HG02763 (cell line): ENCODE measurements at regions not wholly inside any gene's neighbourhood (a gene's known extent, or its start where the extent isn't known, plus 50 kb on each side); places are given as distances from the start of the nearest gene placed in this dataset.

Experiments used
- ATAC-seq: cut with Tn5 transposase; IDR thresholded peaks from one replicate; pipeline ENCODE4 v1.9.1; 2021; ENCODE audit warnings: mild to moderate bottlenecking, moderate library complexity; ENCODE audit not compliant: unreplicated experiment

- no peak for ATAC-seq
These were observed 338.7 kb downstream of the CDH2 start for GRCh38 chr18:27838225-27838624.

- ATAC-seq, result no peak
These were observed 350.8 kb downstream of the CDH2 start for GRCh38 chr18:27826101-27826500.

- no peak for ATAC-seq
These were observed 351.2 kb downstream of the CDH2 start for GRCh38 chr18:27825689-27826088.

GRCh38 chr18:27824841-27825681, 351.9 kb downstream of the CDH2 start:
- ATAC-seq, result no peak

- ATAC-seq, result no peak
These were observed 352.7 kb downstream of the CDH2 start for GRCh38 chr18:27824275-27824674.

GRCh38 chr18:27823053-27823452, 353.9 kb downstream of the CDH2 start:
- ATAC-seq, result no peak

GRCh38 chr18:27808683-27809082, 368.2 kb downstream of the CDH2 start:
- ATAC-seq, result no peak

GRCh38 chr18:27803957-27804356, 373.0 kb downstream of the CDH2 start:
- ATAC-seq, result no peak

GRCh38 chr18:27797484-27797883, 379.4 kb downstream of the CDH2 start:
- ATAC-seq, result no peak

- no peak for ATAC-seq
These were observed 382.6 kb downstream of the CDH2 start for GRCh38 chr18:27794181-27794926.

GRCh38 chr18:27793013-27793785, 383.7 kb downstream of the CDH2 start:
- ATAC-seq, result no peak

- ATAC-seq, result no peak
These were observed 387.5 kb downstream of the CDH2 start for GRCh38 chr18:27789406-27789805.

- no peak for ATAC-seq
These were observed 389.4 kb downstream of the CDH2 start for GRCh38 chr18:27787547-27787946.

- no peak for ATAC-seq
These were observed 391.0 kb downstream of the CDH2 start for GRCh38 chr18:27785815-27786471.

- ATAC-seq, result no peak
These were observed 396.7 kb downstream of the CDH2 start for GRCh38 chr18:27780061-27780745.

GRCh38 chr18:27778925-27779324, 398.0 kb downstream of the CDH2 start:
- no peak for ATAC-seq

GRCh38 chr18:27778441-27778840, 398.5 kb downstream of the CDH2 start:
- no peak for ATAC-seq

- no peak for ATAC-seq
These were observed 404.8 kb downstream of the CDH2 start for GRCh38 chr18:27772081-27772480.

- no peak for ATAC-seq
These were observed 405.4 kb downstream of the CDH2 start for GRCh38 chr18:27771571-27771970.

- no peak for ATAC-seq
These were observed 407.8 kb downstream of the CDH2 start for GRCh38 chr18:27769152-27769551.
